HG03460 (cell line): ENCODE measurements at regions not wholly inside any gene's neighbourhood (a gene's known extent, or its start where the extent isn't known, plus 50 kb on each side); places are given as distances from the start of the nearest gene placed in this dataset.

Experiments used
- ATAC-seq: cut with Tn5 transposase; IDR thresholded peaks from one replicate; pipeline ENCODE4 v1.9.1; 2021; ENCODE audit not compliant: unreplicated experiment

- ATAC-seq: no peak
Measured at GRCh38 chr10:113357681-113358300, 195.1 kb upstream of the HABP2 start.

- no peak for ATAC-seq
Measured at GRCh38 chr10:113359655-113360054, 193.2 kb upstream of the HABP2 start.

DNA sequence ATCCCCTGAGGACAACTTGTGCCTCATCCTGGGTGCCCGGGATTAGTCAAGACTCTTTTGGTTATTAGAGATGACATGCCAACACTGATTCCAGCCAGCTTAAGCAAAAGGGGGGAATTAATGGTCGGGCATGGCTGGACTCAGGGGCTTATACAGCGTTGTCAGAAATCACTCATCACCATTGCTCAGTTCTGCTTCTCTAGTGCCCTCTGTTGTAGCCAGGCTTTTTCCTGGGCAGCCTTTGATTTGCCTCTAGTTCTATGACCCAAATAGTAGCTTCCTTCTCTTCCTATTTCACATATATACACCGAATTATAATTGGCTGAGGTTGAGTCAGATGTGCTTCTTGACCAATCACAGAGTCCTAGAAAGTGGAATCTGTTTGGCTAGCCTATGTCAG lies 192.0 kb upstream of the HABP2 start:
- no peak for ATAC-seq

DNA sequence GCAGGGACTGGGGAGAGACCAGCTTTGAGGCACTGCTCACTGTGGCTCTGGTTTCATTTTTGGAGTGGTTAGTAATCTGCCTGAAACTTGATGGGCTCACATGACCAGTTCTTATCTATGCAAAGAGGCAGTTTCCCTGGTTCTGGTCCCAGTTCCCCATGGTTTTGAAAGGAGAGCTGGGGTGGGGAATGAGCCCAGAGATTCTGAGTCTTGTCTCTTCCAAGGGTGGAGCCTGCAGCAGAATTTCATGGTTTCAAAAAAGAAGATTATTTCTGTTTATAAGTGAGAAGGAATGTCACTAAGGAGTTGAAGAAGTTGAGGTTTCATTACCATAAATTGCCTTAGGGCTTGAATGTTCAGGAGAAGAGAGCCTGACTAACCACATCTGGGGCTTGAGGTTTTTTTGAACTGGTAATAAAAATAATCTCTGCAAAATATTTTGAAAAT lies 190.2 kb upstream of the HABP2 start:
- ATAC-seq: no peak

GRCh38 chr10:113364227-113364626 lies 188.6 kb upstream of the HABP2 start:
- no peak for ATAC-seq

- no peak for ATAC-seq
Measured at GRCh38 chr10:113368666-113369364, 184.0 kb upstream of the HABP2 start.

DNA sequence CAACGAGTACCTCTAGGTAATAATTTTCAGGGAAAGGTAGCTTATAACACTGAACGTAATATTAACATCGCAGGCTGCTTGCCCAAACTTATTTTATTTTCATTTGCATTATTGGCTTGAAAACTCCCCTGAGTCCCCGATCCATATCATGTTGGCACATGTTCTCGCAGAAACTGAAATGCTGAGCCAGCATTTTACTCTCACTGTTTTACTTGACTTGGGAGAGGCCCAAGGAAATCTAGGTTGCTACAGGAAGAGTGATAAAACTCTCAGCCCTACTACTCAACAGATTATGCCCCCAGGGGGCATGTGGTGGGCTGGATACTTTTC lies 183.5 kb upstream of the HABP2 start:
- ATAC-seq: no peak

DNA sequence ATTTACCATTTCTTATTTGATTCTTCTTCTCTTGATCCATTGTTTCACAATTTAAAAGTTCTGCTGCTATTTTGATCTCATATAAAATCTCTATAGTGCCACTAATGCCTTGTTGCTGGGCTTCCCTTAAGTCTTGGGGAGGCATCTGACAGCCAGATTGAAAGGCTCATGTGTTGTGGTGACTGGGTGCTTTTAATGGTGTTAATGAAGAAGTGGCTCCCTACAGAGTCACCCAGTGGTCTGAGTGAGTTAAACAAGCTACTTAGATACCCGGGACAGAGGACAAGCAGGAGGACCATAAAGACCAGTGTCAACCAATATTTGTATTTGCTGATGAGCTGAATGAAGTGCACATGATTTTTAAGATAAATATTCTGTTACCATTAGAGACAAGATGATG lies 176.4 kb upstream of the HABP2 start:
- ATAC-seq: no peak

DNA sequence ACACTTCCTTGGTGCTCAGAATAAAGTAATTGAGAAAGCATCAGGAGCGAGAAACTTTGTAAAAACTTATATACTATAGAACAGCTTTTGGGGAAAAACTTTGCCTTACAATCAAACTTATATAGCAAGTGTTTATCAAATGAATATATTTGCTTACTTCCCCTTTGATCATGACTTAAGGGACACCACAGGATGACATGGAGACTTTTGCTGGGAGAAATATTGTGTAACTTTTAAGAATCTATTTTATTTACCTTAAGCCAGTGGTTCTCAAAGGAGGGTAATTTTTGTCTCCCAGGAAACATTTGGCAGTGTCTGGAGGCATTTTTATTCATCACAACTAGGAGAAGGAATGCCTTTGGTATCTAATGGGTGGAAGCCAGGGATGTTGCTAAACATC lies 173.8 kb upstream of the HABP2 start:
- no peak for ATAC-seq

GRCh38 chr10:113381416-113381815 lies 171.4 kb upstream of the HABP2 start:
- ATAC-seq: no peak

GRCh38 chr10:113381981-113382509 lies 170.8 kb upstream of the HABP2 start:
- peak; percentile 52 for ATAC-seq

GRCh38 chr10:113382691-113383090 lies 170.2 kb upstream of the HABP2 start:
- ATAC-seq: no peak

DNA sequence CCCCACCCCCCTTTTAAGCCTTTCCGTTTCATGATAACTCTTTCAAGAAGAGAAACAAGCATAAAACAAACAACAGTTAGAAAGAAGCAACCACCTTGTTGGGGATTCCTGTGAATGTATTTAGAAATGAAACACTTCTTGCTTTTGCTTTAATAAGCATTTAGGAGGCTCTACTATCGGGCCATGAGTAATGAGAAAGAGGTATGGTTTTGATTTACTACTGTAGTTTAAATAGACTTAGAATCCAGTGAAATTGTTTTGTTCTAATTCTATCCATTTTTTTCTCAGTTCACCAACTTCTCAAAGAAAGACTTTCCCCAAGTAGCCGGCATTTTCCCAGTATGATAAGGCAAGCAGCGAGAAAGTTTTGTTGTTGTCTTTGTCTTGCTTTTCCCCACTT lies 168.7 kb upstream of the HABP2 start:
- ATAC-seq: no peak

DNA sequence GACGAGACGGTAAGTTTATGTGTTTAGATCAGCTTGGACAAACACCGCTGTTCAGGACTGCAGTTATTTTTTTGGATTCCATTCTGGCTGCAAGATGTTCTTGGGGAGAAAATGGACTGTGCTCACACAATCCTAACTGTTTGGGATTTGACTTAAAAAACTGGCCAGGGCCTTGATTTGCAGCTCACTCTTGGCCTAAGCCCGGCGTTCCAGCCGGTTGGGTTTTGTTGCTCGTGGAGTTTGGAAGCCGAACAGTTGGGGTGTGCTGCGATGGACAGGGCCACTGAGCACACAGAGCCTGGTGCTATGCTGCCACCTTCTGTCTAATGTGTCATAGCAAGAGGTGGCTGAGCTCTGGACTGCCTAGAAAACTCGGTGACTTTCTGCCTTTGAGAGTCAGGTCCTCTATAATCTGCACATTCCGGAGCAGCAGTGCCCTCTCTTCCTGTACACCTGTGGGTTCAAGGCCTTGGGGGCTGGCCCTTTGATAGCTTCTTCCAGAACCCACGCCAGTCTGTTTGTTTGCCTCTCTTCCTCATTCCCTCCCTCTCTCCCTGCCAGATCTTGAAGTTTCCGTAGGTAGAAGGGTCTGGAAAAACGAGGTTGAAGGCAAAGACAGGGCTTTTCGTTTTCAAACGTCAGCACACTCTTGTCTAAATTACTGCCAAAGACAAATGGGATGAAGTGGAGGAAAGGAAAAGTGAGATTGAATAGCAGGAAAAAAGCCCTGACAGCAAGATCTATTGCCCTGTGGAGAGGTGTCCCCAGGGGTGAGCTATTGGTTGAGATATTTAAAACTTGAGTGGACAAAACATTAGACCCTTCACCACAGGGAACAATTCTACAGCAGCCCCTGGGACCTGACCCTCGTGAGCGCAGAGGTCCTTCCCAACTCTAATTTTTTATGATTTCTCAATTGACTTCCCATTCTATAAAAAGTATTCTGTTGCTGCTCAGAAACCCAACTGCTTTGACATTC lies 167.5 kb upstream of the HABP2 start:
- peak; percentile 88 for ATAC-seq

DNA sequence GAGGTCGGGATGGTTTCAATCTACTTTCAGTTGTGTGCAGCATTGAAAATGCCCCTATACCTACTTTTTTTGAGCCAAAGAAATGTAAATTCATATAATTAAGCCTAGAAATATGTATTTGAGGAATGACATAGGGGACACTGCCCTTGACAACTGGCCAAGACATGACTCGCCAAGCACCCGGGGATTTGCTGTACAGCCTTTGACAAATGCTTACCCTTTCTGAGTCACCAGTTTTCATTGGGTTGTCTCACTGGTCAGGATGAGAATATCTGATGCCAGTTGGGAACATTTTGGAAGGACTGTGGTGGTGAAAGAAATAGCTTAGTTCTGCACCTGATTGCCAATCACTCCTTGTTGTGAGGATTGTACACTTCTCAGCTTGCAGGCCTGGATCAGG lies 166.8 kb upstream of the HABP2 start:
- ATAC-seq: no peak

GRCh38 chr10:113389969-113390368 lies 162.9 kb upstream of the HABP2 start:
- ATAC-seq: no peak

GRCh38 chr10:113390896-113391295 lies 162.0 kb upstream of the HABP2 start:
- no peak for ATAC-seq

DNA sequence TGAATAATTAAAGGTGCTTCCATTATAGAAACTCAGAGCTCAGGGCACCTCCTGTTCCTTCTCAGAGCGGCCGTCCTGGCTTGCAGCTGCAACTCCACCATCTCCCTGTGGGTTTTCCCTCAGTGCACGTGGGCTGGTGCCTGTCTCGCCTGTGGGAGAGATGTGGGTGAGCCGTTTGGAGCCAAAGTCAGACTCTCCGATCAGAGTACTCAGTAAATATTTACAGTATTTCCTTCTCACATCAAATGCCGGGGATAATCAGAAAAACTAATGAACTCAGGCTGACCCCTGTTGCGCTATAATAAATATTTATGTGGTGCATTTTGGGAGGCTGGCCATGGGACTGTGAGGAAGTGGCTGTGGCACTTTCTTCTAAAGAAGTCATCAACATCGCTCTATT lies 155.8 kb upstream of the HABP2 start:
- ATAC-seq: no peak

DNA sequence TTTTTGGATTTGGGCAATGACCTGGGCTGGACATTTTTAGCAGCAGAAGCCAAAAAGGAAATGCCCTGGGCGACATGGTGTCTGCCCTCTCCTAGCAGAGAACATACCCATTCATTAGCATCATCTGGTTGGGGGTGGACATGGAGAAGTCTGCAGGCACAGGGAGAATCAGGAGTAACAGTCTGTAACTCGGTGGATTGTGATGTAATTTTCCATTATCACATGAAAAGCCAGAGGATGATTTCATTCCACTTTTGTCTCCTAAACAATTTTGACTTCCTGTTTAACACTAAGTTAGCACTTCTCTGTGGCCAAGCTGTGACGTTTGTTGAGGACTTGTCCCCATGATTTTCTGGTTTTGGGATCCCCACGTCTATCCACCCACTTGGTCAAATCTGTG lies 153.8 kb upstream of the HABP2 start:
- no peak for ATAC-seq

DNA sequence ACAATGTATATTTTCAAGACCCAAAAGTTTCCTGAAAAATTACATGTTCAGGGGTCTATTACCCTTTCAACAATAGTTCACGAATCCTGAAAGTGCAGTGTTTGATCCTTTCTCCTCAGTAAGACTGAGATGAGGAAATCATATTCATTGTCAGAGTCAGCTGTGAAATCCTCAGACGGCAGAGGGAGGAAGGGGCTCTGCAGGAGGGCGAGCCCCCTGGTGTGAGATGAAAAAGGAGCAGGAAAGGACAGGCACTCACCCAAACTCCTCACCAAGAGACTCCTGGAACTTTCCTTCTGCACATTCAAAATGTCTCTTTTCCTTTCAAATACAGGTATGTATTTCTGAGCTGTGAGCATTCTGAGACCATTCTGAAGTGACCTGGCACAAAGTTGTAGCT lies 150.3 kb upstream of the HABP2 start:
- no peak for ATAC-seq

DNA sequence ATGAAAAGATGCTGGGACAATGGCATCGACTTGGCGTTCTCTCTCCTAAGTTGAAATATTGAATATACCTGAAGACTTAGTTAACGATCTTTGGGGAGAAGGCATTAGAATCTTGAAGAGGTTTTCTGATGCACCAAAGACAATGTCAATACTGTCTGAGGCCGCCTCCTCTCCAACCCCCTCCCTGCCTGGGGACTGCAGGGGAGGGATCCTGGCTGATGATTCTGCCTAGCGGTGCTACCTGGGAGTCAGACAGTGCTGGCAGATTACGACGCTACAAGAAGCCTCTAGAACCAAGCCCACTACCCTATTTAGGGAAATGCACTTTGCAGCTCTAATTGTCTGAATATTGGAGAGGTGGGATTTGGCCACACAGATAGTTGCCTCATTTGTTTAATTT lies 145.6 kb upstream of the HABP2 start:
- ATAC-seq: no peak

- no peak for ATAC-seq
Measured at GRCh38 chr10:113409175-113409574, 143.7 kb upstream of the HABP2 start.
